ENCODE measurements at regions not wholly inside any gene's neighbourhood (a gene's known extent, or its start where the extent isn't known, plus 50 kb on each side); places are given as distances from the start of the nearest gene placed in this dataset.

DNA sequence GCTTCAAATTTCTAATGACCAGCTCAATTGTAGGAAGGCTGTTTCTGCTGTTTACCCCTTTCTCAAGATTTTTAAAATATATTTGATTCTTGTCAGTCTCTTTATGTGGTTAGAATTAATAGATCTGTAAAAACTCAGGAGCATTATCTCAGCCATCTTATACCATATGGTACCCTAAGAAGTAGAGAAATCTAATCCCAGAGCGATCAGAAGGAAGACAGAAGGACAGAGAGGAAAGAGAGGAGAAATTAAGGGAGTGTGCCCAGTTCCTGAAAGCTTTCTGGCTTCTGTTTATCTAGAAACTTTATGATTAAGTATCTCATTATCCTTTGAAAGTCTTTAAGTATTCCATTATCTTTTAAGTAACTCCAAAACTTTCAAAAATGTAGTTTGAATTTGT is 152.1 kb upstream of the NAV3 start:
- intact Hi-C loops (cut with micrococcal nuclease) = no loop called here
- no peaks in the 10 kb centered on the region for H3K4me1 Mint-ChIP-seq (ENCODE audit: low read depth)
- no peak for ATAC-seq
- TF ChIP-seq, protein P1, sequence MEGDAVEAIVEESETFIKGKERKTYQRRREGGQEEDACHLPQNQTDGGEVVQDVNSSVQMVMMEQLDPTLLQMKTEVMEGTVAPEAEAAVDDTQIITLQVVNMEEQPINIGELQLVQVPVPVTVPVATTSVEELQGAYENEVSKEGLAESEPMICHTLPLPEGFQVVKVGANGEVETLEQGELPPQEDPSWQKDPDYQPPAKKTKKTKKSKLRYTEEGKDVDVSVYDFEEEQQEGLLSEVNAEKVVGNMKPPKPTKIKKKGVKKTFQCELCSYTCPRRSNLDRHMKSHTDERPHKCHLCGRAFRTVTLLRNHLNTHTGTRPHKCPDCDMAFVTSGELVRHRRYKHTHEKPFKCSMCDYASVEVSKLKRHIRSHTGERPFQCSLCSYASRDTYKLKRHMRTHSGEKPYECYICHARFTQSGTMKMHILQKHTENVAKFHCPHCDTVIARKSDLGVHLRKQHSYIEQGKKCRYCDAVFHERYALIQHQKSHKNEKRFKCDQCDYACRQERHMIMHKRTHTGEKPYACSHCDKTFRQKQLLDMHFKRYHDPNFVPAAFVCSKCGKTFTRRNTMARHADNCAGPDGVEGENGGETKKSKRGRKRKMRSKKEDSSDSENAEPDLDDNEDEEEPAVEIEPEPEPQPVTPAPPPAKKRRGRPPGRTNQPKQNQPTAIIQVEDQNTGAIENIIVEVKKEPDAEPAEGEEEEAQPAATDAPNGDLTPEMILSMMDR (IDR thresholded peaks at IDR 0.05) = no peak
- no peaks in the 10 kb centered on the region for H3K9me3 Mint-ChIP-seq
- H3K36me3 Mint-ChIP-seq (ENCODE audit: low read depth) = no peaks in the 10 kb centered on the region
- CTCF ChIA-PET = no interaction called here
- no peaks in the 10 kb centered on the region for H3K27me3 Mint-ChIP-seq
- no peak overlapping the region for H3K27ac Mint-ChIP-seq
- POLR2A ChIA-PET = no interaction called here
- no peak overlapping the region for H3K4me3 Mint-ChIP-seq
- no peak for DNase-seq

DNA sequence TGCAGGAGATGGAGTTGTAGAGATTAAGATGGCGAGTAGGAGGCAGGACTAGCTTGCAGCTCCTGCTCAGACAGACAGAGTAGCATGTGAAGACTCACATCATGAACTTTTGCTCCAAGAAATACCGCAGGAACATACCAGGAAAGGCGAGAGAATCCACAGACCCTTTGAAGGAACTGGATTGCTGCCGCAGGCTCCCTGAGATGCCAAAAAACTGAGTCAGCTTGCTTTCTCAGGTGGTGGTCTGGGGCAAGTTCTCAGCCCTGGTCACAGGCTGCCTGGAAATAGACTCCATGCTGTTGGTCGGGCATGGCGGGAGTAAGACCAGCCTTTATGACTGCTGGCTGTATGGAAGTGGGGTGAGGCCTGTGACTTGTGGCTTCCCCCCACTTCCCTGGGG is 163.6 kb upstream of the NAV3 start:
- Mint-ChIP-seq H3K4me1 (ENCODE audit: low read depth) (no peaks in the 10 kb centered on the region), H3K27ac (no peak overlapping the region), H3K27me3 (no peaks in the 10 kb centered on the region), H3K9me3 (peaks cover 7% of the 10 kb centered on the region), H3K36me3 (ENCODE audit: low read depth) (no peaks in the 10 kb centered on the region), H3K4me3 (no peak overlapping the region)
- no peak for ATAC-seq
- ChIA-PET CTCF (no interaction called here), POLR2A (no interaction called here)
- intact Hi-C loops (cut with micrococcal nuclease) = no loop called here
- no peak for DNase-seq
- TF ChIP-seq, protein P1 (IDR thresholded peaks at IDR 0.05) = no peak

DNA sequence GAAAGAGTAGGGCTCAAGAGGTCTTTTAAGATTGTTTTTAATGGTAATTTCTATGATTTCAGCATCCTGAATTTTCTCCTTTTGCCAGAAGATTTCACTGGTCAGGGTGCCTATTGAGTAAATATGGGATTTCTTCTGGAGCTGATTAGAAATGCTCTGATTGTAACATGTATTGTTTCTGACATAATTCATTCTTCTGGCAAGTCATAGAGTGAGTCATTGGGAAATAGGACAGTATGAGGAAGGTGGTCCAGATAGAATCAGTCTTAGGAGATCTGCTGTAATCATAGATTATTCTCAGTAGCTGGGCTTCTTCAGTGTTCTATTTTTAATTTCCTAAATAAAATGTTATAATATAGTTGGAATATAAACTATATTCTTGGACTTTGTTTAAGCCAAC is 182.0 kb upstream of the NAV3 start:
- DNase-seq = no peak
- TF ChIP-seq, protein P1 (IDR thresholded peaks at IDR 0.05) = no peak
- Mint-ChIP-seq H3K36me3 (ENCODE audit: low read depth) (no peaks in the 10 kb centered on the region), H3K27me3 (no peaks in the 10 kb centered on the region), H3K9me3 (no peaks in the 10 kb centered on the region), H3K27ac (no peak overlapping the region), H3K4me3 (no peak overlapping the region), H3K4me1 (ENCODE audit: low read depth) (no peaks in the 10 kb centered on the region)
- intact Hi-C loops (cut with micrococcal nuclease) = no loop called here
- POLR2A ChIA-PET = no interaction called here
- no peak for ATAC-seq
- CTCF ChIA-PET = no interaction called here

DNA sequence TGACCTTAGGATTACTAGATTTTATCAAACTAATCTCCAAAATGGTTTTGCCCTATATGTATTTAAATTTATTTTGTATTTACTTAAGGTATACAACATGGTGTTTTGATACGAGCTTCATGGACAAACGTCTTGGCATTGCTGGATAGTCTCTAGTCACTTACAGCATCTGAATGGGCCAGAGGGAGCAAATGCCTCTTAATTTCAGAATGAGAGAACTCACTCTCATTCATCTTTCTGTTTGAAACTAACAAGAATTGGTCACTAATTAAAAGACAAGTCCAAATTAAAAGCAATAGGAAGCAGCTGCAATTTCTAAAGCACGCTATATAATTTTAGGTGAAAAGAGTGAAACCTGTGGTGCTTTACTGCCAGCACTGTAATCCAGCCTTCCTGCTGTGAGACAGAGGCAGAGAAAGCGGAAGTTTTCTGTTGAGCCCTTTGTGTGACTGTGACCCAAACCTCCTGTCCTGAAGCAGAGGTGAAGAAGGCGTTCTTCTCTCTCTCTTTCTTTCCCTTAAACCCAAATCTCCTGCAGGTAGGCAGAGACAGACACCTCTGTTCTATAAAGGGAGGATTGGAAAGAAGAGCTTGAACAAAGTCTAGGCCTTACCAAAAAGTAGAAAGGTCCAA is 184.6 kb upstream of the NAV3 start:
- CTCF ChIA-PET = no interaction called here
- DNase-seq = no peak
- H3K4me3 Mint-ChIP-seq = no peak overlapping the region
- TF ChIP-seq, protein P1 (IDR thresholded peaks at IDR 0.05) = no peak
- no peaks in the 10 kb centered on the region for H3K27me3 Mint-ChIP-seq
- H3K4me1 Mint-ChIP-seq (ENCODE audit: low read depth) = no peaks in the 10 kb centered on the region
- POLR2A ChIA-PET = no interaction called here
- ATAC-seq = no peak
- no peak overlapping the region for H3K27ac Mint-ChIP-seq
- intact Hi-C loops (cut with micrococcal nuclease) = no loop called here
- H3K36me3 Mint-ChIP-seq (ENCODE audit: low read depth) = no peaks in the 10 kb centered on the region
- no peaks in the 10 kb centered on the region for H3K9me3 Mint-ChIP-seq

DNA sequence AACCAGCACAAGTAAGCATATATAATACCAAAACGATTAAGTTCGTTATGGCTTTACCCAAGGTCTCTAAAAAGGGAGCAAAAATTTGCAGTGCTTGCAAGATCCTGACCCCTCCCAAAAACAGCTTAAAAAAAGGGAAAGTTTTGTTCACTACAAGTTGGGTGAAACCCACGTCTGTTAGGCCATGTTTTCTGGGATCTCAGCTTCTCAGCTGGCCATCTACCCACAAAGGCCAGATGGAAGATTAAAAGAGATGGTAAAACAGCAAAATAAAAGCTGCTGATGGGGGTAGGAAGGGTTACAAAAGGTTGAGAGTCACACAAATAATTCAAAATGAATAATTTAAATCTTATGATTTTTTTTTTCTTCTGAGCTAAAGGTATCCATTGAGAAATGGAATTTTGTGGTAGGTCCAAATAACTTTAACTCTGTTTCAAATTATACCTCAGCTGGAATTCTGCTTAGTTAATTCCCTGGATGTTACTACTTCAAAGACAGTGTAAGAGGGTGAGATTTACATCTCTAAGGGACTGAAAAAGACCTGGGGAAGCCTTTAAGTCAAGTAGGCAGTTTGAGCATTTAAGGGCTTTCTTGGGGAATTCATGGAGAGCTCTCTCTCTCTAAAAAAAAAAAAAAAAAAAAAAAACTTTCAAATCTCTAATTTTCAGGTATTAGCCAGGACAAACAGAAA is 185.6 kb upstream of the NAV3 start:
- no peak overlapping the region for H3K27ac Mint-ChIP-seq
- no peak overlapping the region for H3K4me3 Mint-ChIP-seq
- intact Hi-C loops (cut with micrococcal nuclease) = no loop called here
- H3K4me1 Mint-ChIP-seq (ENCODE audit: low read depth) = no peaks in the 10 kb centered on the region
- TF ChIP-seq, protein P1 (IDR thresholded peaks at IDR 0.05) = no peak
- no peak for ATAC-seq
- H3K9me3 Mint-ChIP-seq = no peaks in the 10 kb centered on the region
- ChIA-PET POLR2A (no interaction called here), CTCF (interaction anchor here (1.4 kb wide), 1 partner anchor 10 kb away, joined by 3 read pairs; no protein-coding TSS in a partner anchor)
- H3K36me3 Mint-ChIP-seq (ENCODE audit: low read depth) = no peaks in the 10 kb centered on the region
- DNase-seq = no peak
- H3K27me3 Mint-ChIP-seq = no peaks in the 10 kb centered on the region
